Smooth muscle cell (in vitro differentiated cells): ENCODE measurements at regions not wholly inside any gene's neighbourhood (a gene's known extent, or its start where the extent isn't known, plus 50 kb on each side); places are given as distances from the start of the nearest gene placed in this dataset.

ENCODE experiments used
- DNase-seq: peaks from one replicate; lab custom pipeline; 2025; ENCODE audit not compliant: unreplicated experiment; lab: John Stamatoyannopoulos, UW
- H2AFZ ChIP-seq: fragments of 200-600 bp; sonication (generic); 2 replicates; pipeline ENCODE4 v1.6.0; 2016; ENCODE audit warnings: antibody characterized with exemption, low read depth, mild to moderate bottlenecking
- H3F3A ChIP-seq: fragments of 200-600 bp; sonication (generic); 2 replicates; pipeline ENCODE4 v1.6.0; 2017; ENCODE audit warnings: antibody characterized with exemption, low read depth
- H3K27ac ChIP-seq: fragments of 200-600 bp; sonication (generic); 2 replicates; pipeline ENCODE4 v1.5.1; 2016; ENCODE audit warnings: low read depth, mild to moderate bottlenecking
- H3K27me3 ChIP-seq: fragments of 200-600 bp; sonication (generic); 2 replicates; pipeline ENCODE4 v1.6.1; 2016; ENCODE audit warnings: low read depth, mild to moderate bottlenecking
- H3K36me3 ChIP-seq: fragments of 200-600 bp; sonication (generic); 2 replicates; pipeline ENCODE4 v1.5.1; 2016; ENCODE audit warnings: low read depth
- H3K4me1 ChIP-seq: fragments of 200-600 bp; sonication (generic); 2 replicates; pipeline ENCODE4 v1.5.1; 2016; ENCODE audit warnings: low read depth
- H3K4me2 ChIP-seq: fragments of 200-600 bp; sonication (generic); 2 replicates; pipeline ENCODE4 v1.6.0; 2016; ENCODE audit warnings: mild to moderate bottlenecking
- H3K4me3 ChIP-seq: fragments of 200-600 bp; sonication (generic); 2 replicates; pipeline ENCODE4 v1.5.1; 2016; ENCODE audit warnings: mild to moderate bottlenecking
- H3K79me2 ChIP-seq: fragments of 200-600 bp; sonication (generic); 2 replicates; pipeline ENCODE4 v1.6.0; 2016; ENCODE audit warnings: low read depth, mild to moderate bottlenecking
- H3K9ac ChIP-seq: fragments of 200-600 bp; sonication (generic); 2 replicates; pipeline ENCODE4 v1.6.0; 2016; ENCODE audit warnings: low read depth
- H3K9me3 ChIP-seq: fragments of 200-600 bp; sonication (generic); replicated peaks from 2 replicates; pipeline ENCODE4 v1.5.1; 2016; ENCODE audit warnings: low read depth
- H4K20me1 ChIP-seq: fragments of 200-600 bp; sonication (generic); 2 replicates; pipeline ENCODE4 v1.6.0; 2016; ENCODE audit warnings: low read depth
- CTCF ChIP-seq: fragments of 200-600 bp; sonication (generic); IDR thresholded peaks from 2 replicates; pipeline ENCODE4 v1.5.1; 2017; ENCODE audit warnings: borderline replicate concordance, mild to moderate bottlenecking, antibody characterized with exemption; ENCODE audit not compliant: insufficient read depth, poor library complexity, severe bottlenecking
- WGBS: methylation state at CpG from one replicate; pipeline ENCODE4 v1.1.7; 2016; ENCODE audit warnings: low lambda C conversion rate; 5-methylcytosine and 5-hydroxymethylcytosine counted together

GRCh38 chr10:131419797-131420196 lies 108.3 kb upstream of the TCERG1L start:
- H3K27ac ChIP-seq, result no peak overlapping the region
- H3K79me2 ChIP-seq, result no peaks in the 10 kb centered on the region
- H3K4me2 ChIP-seq, result no peak overlapping the region
- no peaks in the 10 kb centered on the region for H3K4me1 ChIP-seq
- DNase-seq, result no peak
- H3F3A ChIP-seq, result no peaks in the 10 kb centered on the region
- no peaks in the 10 kb centered on the region for H3K9me3 ChIP-seq
- H3K4me3 ChIP-seq, result no peak overlapping the region
- H3K27me3 ChIP-seq, result peaks cover 15% of the 10 kb centered on the region
- no peaks in the 10 kb centered on the region for H3K36me3 ChIP-seq
- no peak overlapping the region for H2AFZ ChIP-seq
- no peak overlapping the region for H3K9ac ChIP-seq
- WGBS, result 90% methylated on average over 22 of the region's 22 CpGs
- H4K20me1 ChIP-seq, result no peaks in the 10 kb centered on the region
- TF ChIP-seq CTCF, result no peak

- no peaks in the 10 kb centered on the region for H4K20me1 ChIP-seq
- no peaks in the 10 kb centered on the region for H3F3A ChIP-seq
- DNase-seq, result no peak
- H3K79me2 ChIP-seq, result no peaks in the 10 kb centered on the region
- H3K9me3 ChIP-seq, result no peaks in the 10 kb centered on the region
- no peak overlapping the region for H3K27ac ChIP-seq
- H3K4me1 ChIP-seq, result no peaks in the 10 kb centered on the region
- H3K27me3 ChIP-seq, result peaks cover 15% of the 10 kb centered on the region
- WGBS, result 100% methylated on average over 1 of the region's 1 CpG
- no peak for TF ChIP-seq CTCF
- H3K9ac ChIP-seq, result no peak overlapping the region
- H3K4me2 ChIP-seq, result no peak overlapping the region
- no peak overlapping the region for H3K4me3 ChIP-seq
- H3K36me3 ChIP-seq, result no peaks in the 10 kb centered on the region
- H2AFZ ChIP-seq, result no peak overlapping the region
These were observed 109.3 kb upstream of the TCERG1L start for GRCh38 chr10:131420867-131421266.

- Histone ChIP-seq H3K9me3 (no peaks in the 10 kb centered on the region), H3K4me3 (no peak overlapping the region), H3F3A (no peaks in the 10 kb centered on the region), H3K27me3 (peaks cover 15% of the 10 kb centered on the region), H3K27ac (no peak overlapping the region), H3K4me1 (no peaks in the 10 kb centered on the region), H3K79me2 (no peaks in the 10 kb centered on the region), H3K4me2 (no peak overlapping the region), H4K20me1 (no peaks in the 10 kb centered on the region), H3K36me3 (no peaks in the 10 kb centered on the region), H3K9ac (no peak overlapping the region), H2AFZ (no peak overlapping the region)
- no peak for TF ChIP-seq CTCF
- no peak for DNase-seq
- WGBS, result 77% methylated on average over 5 of the region's 5 CpGs
These were observed 109.9 kb upstream of the TCERG1L start for GRCh38 chr10:131421381-131421780.

GRCh38 chr10:131422731-131423130 lies 111.2 kb upstream of the TCERG1L start:
- Histone ChIP-seq H3K4me1 (no peaks in the 10 kb centered on the region), H3K9ac (no peak overlapping the region), H2AFZ (no peak overlapping the region), H4K20me1 (no peaks in the 10 kb centered on the region), H3K9me3 (no peaks in the 10 kb centered on the region), H3K4me2 (no peak overlapping the region), H3K4me3 (no peak overlapping the region), H3K79me2 (no peaks in the 10 kb centered on the region), H3K27me3 (peaks cover 15% of the 10 kb centered on the region), H3F3A (no peaks in the 10 kb centered on the region), H3K36me3 (no peaks in the 10 kb centered on the region), H3K27ac (no peak overlapping the region)
- no peak for DNase-seq
- 91% methylated on average over 10 of the region's 10 CpGs for WGBS
- no peak for TF ChIP-seq CTCF
